Upper lobe of left lung (tissue), 4 donors: ENCODE measurements at regions not wholly inside any gene's neighbourhood (a gene's known extent, or its start where the extent isn't known, plus 50 kb on each side); places are given as distances from the start of the nearest gene placed in this dataset.

Source experiments
- CTCF ChIP-seq, 6 experiments: fragments of 450-650 bp in 4 of 6; fragments of 200-600 bp in 2 of 6; sonication (generic) in 2 of 6; IDR thresholded peaks; one replicate each; pipeline ENCODE4 v1.5.1; 2016 to 2019; ENCODE audit warnings: antibody characterized with exemption in 6 of 6
- POLR2A ChIP-seq, 4 donors: fragments of 450-650 bp; IDR thresholded peaks; one replicate each; pipeline ENCODE4 v1.5.1; 2016 to 2017; ENCODE audit warnings: antibody characterized with exemption in 4 of 4, mild to moderate bottlenecking in 2 of 4

DNA sequence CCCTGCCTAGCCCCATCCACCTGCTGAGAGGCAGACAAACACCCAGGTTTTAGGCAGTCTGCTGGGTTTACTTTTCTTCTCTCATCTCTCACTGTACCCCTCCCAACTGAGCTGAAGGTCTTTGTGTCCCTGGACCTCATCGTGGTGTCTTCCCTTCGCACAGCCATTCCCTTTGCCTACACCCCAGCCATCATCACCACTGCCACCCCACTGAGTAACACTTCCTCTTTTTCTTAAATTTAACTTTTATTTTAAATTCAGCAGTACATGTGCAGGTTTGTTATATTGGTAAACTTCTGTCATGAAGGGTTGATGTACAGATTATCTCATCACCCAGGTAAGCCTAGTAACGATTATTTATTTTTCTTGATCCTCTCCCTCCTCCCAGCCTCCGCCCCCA, 188.3 kb upstream of the MON1B start:
- no peak for TF ChIP-seq POLR2A (IDR thresholded peaks at IDR 0.05)
- no peak for TF ChIP-seq CTCF (IDR thresholded peaks at IDR 0.05)
